Smooth muscle cell (in vitro differentiated cells): ENCODE measurements at regions not wholly inside any gene's neighbourhood (a gene's known extent, or its start where the extent isn't known, plus 50 kb on each side); places are given as distances from the start of the nearest gene placed in this dataset.
A peak's percentile ranks its signal among the peaks of the same experiment; 100 is the strongest.
"Not testable (repeated sequence)": the region's sequence is repeated elsewhere in the genome, so short reads cannot be mapped to it uniquely, and the experiment has no call there.

Experiments
- DNase-seq: peaks from one replicate; lab custom pipeline; 2025; ENCODE audit not compliant: unreplicated experiment; lab: John Stamatoyannopoulos, UW
- H2AFZ ChIP-seq: fragments of 200-600 bp; sonication (generic); 2 replicates; pipeline ENCODE4 v1.6.0; 2016; ENCODE audit warnings: antibody characterized with exemption, low read depth, mild to moderate bottlenecking
- H3F3A ChIP-seq: fragments of 200-600 bp; sonication (generic); 2 replicates; pipeline ENCODE4 v1.6.0; 2017; ENCODE audit warnings: antibody characterized with exemption, low read depth
- H3K27ac ChIP-seq: fragments of 200-600 bp; sonication (generic); 2 replicates; pipeline ENCODE4 v1.5.1; 2016; ENCODE audit warnings: low read depth, mild to moderate bottlenecking
- H3K27me3 ChIP-seq: fragments of 200-600 bp; sonication (generic); 2 replicates; pipeline ENCODE4 v1.6.1; 2016; ENCODE audit warnings: low read depth, mild to moderate bottlenecking
- H3K36me3 ChIP-seq: fragments of 200-600 bp; sonication (generic); 2 replicates; pipeline ENCODE4 v1.5.1; 2016; ENCODE audit warnings: low read depth
- H3K4me1 ChIP-seq: fragments of 200-600 bp; sonication (generic); 2 replicates; pipeline ENCODE4 v1.5.1; 2016; ENCODE audit warnings: low read depth
- H3K4me2 ChIP-seq: fragments of 200-600 bp; sonication (generic); 2 replicates; pipeline ENCODE4 v1.6.0; 2016; ENCODE audit warnings: mild to moderate bottlenecking
- H3K4me3 ChIP-seq: fragments of 200-600 bp; sonication (generic); 2 replicates; pipeline ENCODE4 v1.5.1; 2016; ENCODE audit warnings: mild to moderate bottlenecking
- H3K79me2 ChIP-seq: fragments of 200-600 bp; sonication (generic); 2 replicates; pipeline ENCODE4 v1.6.0; 2016; ENCODE audit warnings: low read depth, mild to moderate bottlenecking
- H3K9ac ChIP-seq: fragments of 200-600 bp; sonication (generic); 2 replicates; pipeline ENCODE4 v1.6.0; 2016; ENCODE audit warnings: low read depth
- H3K9me3 ChIP-seq: fragments of 200-600 bp; sonication (generic); replicated peaks from 2 replicates; pipeline ENCODE4 v1.5.1; 2016; ENCODE audit warnings: low read depth
- H4K20me1 ChIP-seq: fragments of 200-600 bp; sonication (generic); 2 replicates; pipeline ENCODE4 v1.6.0; 2016; ENCODE audit warnings: low read depth
- whole genome bisulfite sequencing: methylation state at CpG from one replicate; pipeline ENCODE4 v1.1.7; 2016; ENCODE audit warnings: low lambda C conversion rate; 5-methylcytosine and 5-hydroxymethylcytosine counted together
- TF ChIP-seq, protein P1 (sequence below): fragments of 200-600 bp; sonication (generic); IDR thresholded peaks from 2 replicates; pipeline ENCODE4 v1.5.1; 2017; ENCODE audit warnings: borderline replicate concordance, mild to moderate bottlenecking, antibody characterized with exemption; ENCODE audit not compliant: insufficient read depth, poor library complexity, severe bottlenecking

- H3K4me3 ChIP-seq = no peak overlapping the region
- no peaks in the 10 kb centered on the region for H3F3A ChIP-seq
- H3K9ac ChIP-seq = no peak overlapping the region
- no peaks in the 10 kb centered on the region for H3K9me3 ChIP-seq
- H3K79me2 ChIP-seq = no peaks in the 10 kb centered on the region
- WGBS = 95% methylated on average over 1 of the region's 1 CpG
- peaks cover under 1% of the 10 kb centered on the region for H3K4me1 ChIP-seq
- TF ChIP-seq, protein P1, sequence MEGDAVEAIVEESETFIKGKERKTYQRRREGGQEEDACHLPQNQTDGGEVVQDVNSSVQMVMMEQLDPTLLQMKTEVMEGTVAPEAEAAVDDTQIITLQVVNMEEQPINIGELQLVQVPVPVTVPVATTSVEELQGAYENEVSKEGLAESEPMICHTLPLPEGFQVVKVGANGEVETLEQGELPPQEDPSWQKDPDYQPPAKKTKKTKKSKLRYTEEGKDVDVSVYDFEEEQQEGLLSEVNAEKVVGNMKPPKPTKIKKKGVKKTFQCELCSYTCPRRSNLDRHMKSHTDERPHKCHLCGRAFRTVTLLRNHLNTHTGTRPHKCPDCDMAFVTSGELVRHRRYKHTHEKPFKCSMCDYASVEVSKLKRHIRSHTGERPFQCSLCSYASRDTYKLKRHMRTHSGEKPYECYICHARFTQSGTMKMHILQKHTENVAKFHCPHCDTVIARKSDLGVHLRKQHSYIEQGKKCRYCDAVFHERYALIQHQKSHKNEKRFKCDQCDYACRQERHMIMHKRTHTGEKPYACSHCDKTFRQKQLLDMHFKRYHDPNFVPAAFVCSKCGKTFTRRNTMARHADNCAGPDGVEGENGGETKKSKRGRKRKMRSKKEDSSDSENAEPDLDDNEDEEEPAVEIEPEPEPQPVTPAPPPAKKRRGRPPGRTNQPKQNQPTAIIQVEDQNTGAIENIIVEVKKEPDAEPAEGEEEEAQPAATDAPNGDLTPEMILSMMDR = no peak
- no peak for DNase-seq
- H4K20me1 ChIP-seq = no peaks in the 10 kb centered on the region
- no peak overlapping the region for H3K27ac ChIP-seq
- no peak overlapping the region for H3K4me2 ChIP-seq
- no peaks in the 10 kb centered on the region for H3K36me3 ChIP-seq
- no peak overlapping the region for H2AFZ ChIP-seq
- no peaks in the 10 kb centered on the region for H3K27me3 ChIP-seq
These were observed 138.6 kb downstream of the SPRY1 start for GRCh38 chr4:123535037-123535748.

GRCh38 chr4:123536225-123536624, 139.6 kb downstream of the SPRY1 start:
- no peaks in the 10 kb centered on the region for H3F3A ChIP-seq

DNA sequence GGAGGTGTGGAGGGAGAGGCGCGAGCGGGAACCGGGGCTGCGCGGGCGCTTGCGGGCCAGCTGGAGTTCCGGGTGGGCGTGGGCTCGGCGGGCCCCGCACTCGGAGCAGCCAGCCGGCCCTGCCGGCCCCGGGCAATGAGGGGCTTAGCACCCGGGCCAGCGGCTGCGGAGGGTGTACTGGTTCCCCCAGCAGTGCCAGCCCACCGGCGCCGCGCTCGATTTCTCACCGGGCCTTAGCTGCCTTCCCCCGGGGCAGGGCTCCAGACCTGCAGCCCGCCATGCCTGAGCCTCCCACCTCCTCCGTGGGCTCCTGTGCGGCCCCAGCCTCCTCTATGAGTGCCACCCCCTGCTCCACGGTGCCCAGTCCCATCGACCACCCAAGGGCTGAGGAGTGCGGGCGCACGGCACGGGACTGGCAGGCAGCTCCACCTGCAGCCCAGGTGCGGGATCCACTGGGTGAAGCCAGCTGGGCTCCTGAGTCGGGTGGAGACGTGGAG, 141.4 kb downstream of the SPRY1 start:
- H3K9me3 ChIP-seq, H3K36me3 ChIP-seq, H3F3A ChIP-seq, H3K4me2 ChIP-seq, H3K4me3 ChIP-seq, H3K79me2 ChIP-seq, H4K20me1 ChIP-seq, DNase-seq, H3K27me3 ChIP-seq, H3K27ac ChIP-seq, H3K4me1 ChIP-seq, H2AFZ ChIP-seq, H3K9ac ChIP-seq: not testable (repeated sequence)
- 97% methylated on average over 25 of the region's 39 CpGs for WGBS

More at GRCh38 chr4:123536225-123536624, 139.6 kb downstream of the SPRY1 start:
- H3K36me3 ChIP-seq = no peaks in the 10 kb centered on the region
- no peak overlapping the region for H3K4me3 ChIP-seq
- DNase-seq = no peak
- 86% methylated on average over 6 of the region's 6 CpGs for WGBS
- H3K4me2 ChIP-seq = no peak overlapping the region
- H3K9me3 ChIP-seq = no peaks in the 10 kb centered on the region
- H3K9ac ChIP-seq = no peak overlapping the region
- H3K27me3 ChIP-seq = no peaks in the 10 kb centered on the region
- no peak overlapping the region for H3K27ac ChIP-seq
- H2AFZ ChIP-seq = no peak overlapping the region
- H3K4me1 ChIP-seq = no peaks in the 10 kb centered on the region
- TF ChIP-seq, protein P1 = no peak
- H4K20me1 ChIP-seq = no peaks in the 10 kb centered on the region
- H3K79me2 ChIP-seq = no peaks in the 10 kb centered on the region

GRCh38 chr4:123545667-123546572, 149.3 kb downstream of the SPRY1 start:
- peaks cover 8% of the 10 kb centered on the region for H3F3A ChIP-seq
- H4K20me1 ChIP-seq = no peaks in the 10 kb centered on the region
- H3K27me3 ChIP-seq = no peaks in the 10 kb centered on the region
- no peaks in the 10 kb centered on the region for H3K79me2 ChIP-seq
- peaks cover 26% of the 10 kb centered on the region for H3K4me1 ChIP-seq
- H3K9me3 ChIP-seq = no peaks in the 10 kb centered on the region
- H3K4me3 ChIP-seq = peak overlapping the region; percentile 4
- WGBS = 47% methylated on average over 7 of the region's 7 CpGs
- TF ChIP-seq, protein P1 = no peak
- no peak for DNase-seq
- H3K36me3 ChIP-seq = no peaks in the 10 kb centered on the region
- H3K4me2 ChIP-seq = peak overlapping the region; percentile 39
- peak overlapping the region; percentile 54 for H2AFZ ChIP-seq
- H3K9ac ChIP-seq = no peak overlapping the region
- peak overlapping the region; percentile 7 for H3K27ac ChIP-seq
